ENCODE measurements at regions not wholly inside any gene's neighbourhood (a gene's known extent, or its start where the extent isn't known, plus 50 kb on each side); places are given as distances from the start of the nearest gene placed in this dataset.

DNA sequence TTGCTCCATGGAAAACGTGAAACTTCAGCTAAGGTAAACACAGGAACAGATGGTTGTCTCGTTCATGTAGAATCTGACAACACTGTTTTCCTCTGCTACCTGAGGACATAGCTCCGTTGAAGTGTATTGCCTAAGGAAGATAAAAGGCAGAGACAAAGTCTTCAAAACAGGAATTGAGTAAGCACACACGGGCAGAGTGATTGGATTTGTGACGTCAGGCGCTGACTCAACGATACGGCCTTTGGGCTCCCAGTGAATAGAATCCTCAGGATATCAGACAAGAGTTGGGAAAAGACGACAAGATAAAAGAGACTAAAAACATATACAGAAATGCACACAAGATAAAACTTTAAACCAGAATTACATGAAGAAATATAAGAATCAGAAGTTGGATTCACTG is 787.1 kb upstream of the CTNND2 start:
- TF ChIP-seq CREB1 (CRISPR knock-in tag; IDR thresholded peaks at IDR 0.05; ENCODE audit: low read depth) (no peak), EZH2 (IDR thresholded peaks at IDR 0.05; ENCODE audit: low read depth, unreplicated experiment) (no peak), CTCF (conservative IDR thresholded peaks at IDR 0.05; ENCODE audit: low read depth in 2 of 2) (no peak), POLR2AphosphoS5 (IDR thresholded peaks at IDR 0.05; ENCODE audit: low read depth) (no peak), STAT1 (IDR thresholded peaks at IDR 0.05; ENCODE audit: unreplicated experiment) (no peak), EZH2phosphoT487 (IDR thresholded peaks at IDR 0.05; ENCODE audit: unreplicated experiment) (no peak), ZNF114 (CRISPR knock-in tag; IDR thresholded peaks at IDR 0.05) (no peak)
- TF ChIP-seq, protein P1, sequence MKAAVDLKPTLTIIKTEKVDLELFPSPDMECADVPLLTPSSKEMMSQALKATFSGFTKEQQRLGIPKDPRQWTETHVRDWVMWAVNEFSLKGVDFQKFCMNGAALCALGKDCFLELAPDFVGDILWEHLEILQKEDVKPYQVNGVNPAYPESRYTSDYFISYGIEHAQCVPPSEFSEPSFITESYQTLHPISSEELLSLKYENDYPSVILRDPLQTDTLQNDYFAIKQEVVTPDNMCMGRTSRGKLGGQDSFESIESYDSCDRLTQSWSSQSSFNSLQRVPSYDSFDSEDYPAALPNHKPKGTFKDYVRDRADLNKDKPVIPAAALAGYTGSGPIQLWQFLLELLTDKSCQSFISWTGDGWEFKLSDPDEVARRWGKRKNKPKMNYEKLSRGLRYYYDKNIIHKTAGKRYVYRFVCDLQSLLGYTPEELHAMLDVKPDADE (IDR thresholded peaks at IDR 0.05): no peak
- TF ChIP-seq, protein P2, sequence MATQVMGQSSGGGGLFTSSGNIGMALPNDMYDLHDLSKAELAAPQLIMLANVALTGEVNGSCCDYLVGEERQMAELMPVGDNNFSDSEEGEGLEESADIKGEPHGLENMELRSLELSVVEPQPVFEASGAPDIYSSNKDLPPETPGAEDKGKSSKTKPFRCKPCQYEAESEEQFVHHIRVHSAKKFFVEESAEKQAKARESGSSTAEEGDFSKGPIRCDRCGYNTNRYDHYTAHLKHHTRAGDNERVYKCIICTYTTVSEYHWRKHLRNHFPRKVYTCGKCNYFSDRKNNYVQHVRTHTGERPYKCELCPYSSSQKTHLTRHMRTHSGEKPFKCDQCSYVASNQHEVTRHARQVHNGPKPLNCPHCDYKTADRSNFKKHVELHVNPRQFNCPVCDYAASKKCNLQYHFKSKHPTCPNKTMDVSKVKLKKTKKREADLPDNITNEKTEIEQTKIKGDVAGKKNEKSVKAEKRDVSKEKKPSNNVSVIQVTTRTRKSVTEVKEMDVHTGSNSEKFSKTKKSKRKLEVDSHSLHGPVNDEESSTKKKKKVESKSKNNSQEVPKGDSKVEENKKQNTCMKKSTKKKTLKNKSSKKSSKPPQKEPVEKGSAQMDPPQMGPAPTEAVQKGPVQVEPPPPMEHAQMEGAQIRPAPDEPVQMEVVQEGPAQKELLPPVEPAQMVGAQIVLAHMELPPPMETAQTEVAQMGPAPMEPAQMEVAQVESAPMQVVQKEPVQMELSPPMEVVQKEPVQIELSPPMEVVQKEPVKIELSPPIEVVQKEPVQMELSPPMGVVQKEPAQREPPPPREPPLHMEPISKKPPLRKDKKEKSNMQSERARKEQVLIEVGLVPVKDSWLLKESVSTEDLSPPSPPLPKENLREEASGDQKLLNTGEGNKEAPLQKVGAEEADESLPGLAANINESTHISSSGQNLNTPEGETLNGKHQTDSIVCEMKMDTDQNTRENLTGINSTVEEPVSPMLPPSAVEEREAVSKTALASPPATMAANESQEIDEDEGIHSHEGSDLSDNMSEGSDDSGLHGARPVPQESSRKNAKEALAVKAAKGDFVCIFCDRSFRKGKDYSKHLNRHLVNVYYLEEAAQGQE (IDR thresholded peaks at IDR 0.05; ENCODE audit: unreplicated experiment): no peak

Data from GM23338 (cell line).